Lung (tissue), 11 donors: ENCODE measurements at regions not wholly inside any gene's neighbourhood (a gene's known extent, or its start where the extent isn't known, plus 50 kb on each side); places are given as distances from the start of the nearest gene placed in this dataset.

Experiments used
- ATAC-seq: fragments of 200-7000 bp; cut with Tn5 transposase; one replicate; pipeline ENCODE4 v1.9.1; 2020; ENCODE audit warnings: moderate number of reproducible peaks; ENCODE audit not compliant: insufficient read depth, low FRiP score
- DNase-seq, 3 donors: peaks; one replicate each; pipeline ENCODE4 v3.0.0-alpha.2; 2013 to 2017
- H3K27ac ChIP-seq, 2 donors: one replicate each; pipeline ENCODE4 v1.5.1; 2013; ENCODE audit warnings: mild to moderate bottlenecking in 2 of 2, moderate library complexity in 2 of 2, control low read depth in 1 of 2, inconsistent platforms in 1 of 2, low read depth in 1 of 2, low read length in 1 of 2
- H3K27me3 ChIP-seq, 3 donors: one replicate each; pipeline ENCODE4 v1.5.1; 2013; ENCODE audit warnings: low read length in 2 of 3; ENCODE audit not compliant: control insufficient read depth in 3 of 3, insufficient read depth in 3 of 3
- H3K36me3 ChIP-seq, 4 donors: one replicate each; pipeline ENCODE4 v1.5.1; 2013; ENCODE audit warnings: low read length in 4 of 4, mild to moderate bottlenecking in 1 of 4, moderate library complexity in 1 of 4; ENCODE audit not compliant: control insufficient read depth in 4 of 4, insufficient read depth in 4 of 4
- H3K4me1 ChIP-seq, 5 donors: one replicate each; pipeline ENCODE4 v1.5.1; 2013; ENCODE audit warnings: low read length in 5 of 5, mild to moderate bottlenecking in 2 of 5, moderate library complexity in 1 of 5; ENCODE audit not compliant: control insufficient read depth in 5 of 5, insufficient read depth in 5 of 5
- H3K4me3 ChIP-seq: one replicate; pipeline ENCODE4 v1.5.1; 2013; ENCODE audit warnings: mild to moderate bottlenecking, control low read depth, moderate library complexity
- H3K9ac ChIP-seq, 2 donors: one replicate each; pipeline ENCODE4 v1.5.1; 2013; ENCODE audit warnings: low read length in 2 of 2, control low read depth in 1 of 2; ENCODE audit not compliant: insufficient read depth in 1 of 2
- H3K9me3 ChIP-seq, 4 donors: one replicate each; pipeline ENCODE4 v1.5.1; 2013; ENCODE audit warnings: low read length in 3 of 4, mild to moderate bottlenecking in 1 of 4, moderate library complexity in 1 of 4; ENCODE audit not compliant: control insufficient read depth in 4 of 4, insufficient read depth in 3 of 4
- CTCF ChIP-seq: IDR thresholded peaks from 2 replicates; pipeline ENCODE4 v1.5.1; 2012; ENCODE audit warnings: mild to moderate bottlenecking; ENCODE audit errors: control extremely low read depth, extremely low read depth
- WGBS, 2 donors: extraction: QIAGEN DNeasy Blood & Tissue Kit; methylation state at CpG; one replicate each; pipeline ENCODE4 v1.1.7; 2013; 5-methylcytosine and 5-hydroxymethylcytosine counted together
- donor health status: control.
- donor health status: control.
- donor health status: Bipolar disorder and iron deficiency.
- donor health status: healthy.
- donor health status: DM: yes; HTN: yes; CAD: no.

- H3K9ac ChIP-seq = no peak overlapping the region
- no peak overlapping the region for H3K27ac ChIP-seq
- no peaks in the 10 kb centered on the region for H3K27me3 ChIP-seq
- TF ChIP-seq CTCF = no peak
- no peaks in the 10 kb centered on the region for H3K36me3 ChIP-seq
- no peaks in the 10 kb centered on the region for H3K9me3 ChIP-seq
- 59 to 69% methylated on average over 5 of the region's 5 CpGs for WGBS, 2 donors
- no peak for ATAC-seq
- DNase-seq = no peak
- H3K4me1 ChIP-seq = peaks cover 0 to 4% (median 0%) of the 10 kb centered on the region in 5 donors
- no peak overlapping the region for H3K4me3 ChIP-seq
These were observed 370.2 kb upstream of the ZNF385D start for GRCh38 chr3:22121068-22121701.

GRCh38 chr3:22122567-22122966 lies 371.6 kb upstream of the ZNF385D start:
- DNase-seq (no peak), ATAC-seq (no peak)
- no peak overlapping the region for H3K9ac ChIP-seq
- no peaks in the 10 kb centered on the region for H3K27me3 ChIP-seq
- H3K36me3 ChIP-seq = no peaks in the 10 kb centered on the region
- H3K4me1 ChIP-seq = no peaks in the 10 kb centered on the region
- H3K9me3 ChIP-seq = no peaks in the 10 kb centered on the region
- no peak for TF ChIP-seq CTCF
- no peak overlapping the region for H3K27ac ChIP-seq
- 75 to 89% methylated on average over 3 of the region's 3 CpGs for WGBS, 2 donors
- no peak overlapping the region for H3K4me3 ChIP-seq

GRCh38 chr3:22129101-22129500 lies 378.1 kb upstream of the ZNF385D start:
- Histone ChIP-seq H3K4me1 (no peaks in the 10 kb centered on the region), H3K27me3 (no peaks in the 10 kb centered on the region), H3K36me3 (no peaks in the 10 kb centered on the region), H3K9me3 (peaks cover 0 to 3% (median 0%) of the 10 kb centered on the region in 4 donors), H3K4me3 (no peak overlapping the region), H3K27ac (no peak overlapping the region), H3K9ac (no peak overlapping the region)
- 86 to 97% methylated on average over 2 of the region's 2 CpGs for WGBS, 2 donors
- no peak for ATAC-seq
- TF ChIP-seq CTCF = no peak
- no peak for DNase-seq

GRCh38 chr3:22141769-22142168 lies 390.8 kb upstream of the ZNF385D start:
- TF ChIP-seq CTCF = no peak
- H3K9ac ChIP-seq = no peak overlapping the region
- WGBS, 2 donors = 67 to 77% methylated on average over 2 of the region's 2 CpGs
- ATAC-seq (no peak), DNase-seq (no peak)
- no peak overlapping the region for H3K27ac ChIP-seq
- no peaks in the 10 kb centered on the region for H3K4me1 ChIP-seq
- no peaks in the 10 kb centered on the region for H3K9me3 ChIP-seq
- no peaks in the 10 kb centered on the region for H3K27me3 ChIP-seq
- no peak overlapping the region for H3K4me3 ChIP-seq
- H3K36me3 ChIP-seq = no peaks in the 10 kb centered on the region
